NCI-H146 treated with DMSO at 0.1 percent for 48 hours (cell line): ENCODE measurements at regions not wholly inside any gene's neighbourhood (a gene's known extent, or its start where the extent isn't known, plus 50 kb on each side); places are given as distances from the start of the nearest gene placed in this dataset.
"Not testable (repeated sequence)": the region's sequence is repeated elsewhere in the genome, so short reads cannot be mapped to it uniquely, and the experiment has no call there.

Experiments
- DNase-seq: peaks from one replicate; lab custom pipeline; 2025; ENCODE audit not compliant: unreplicated experiment; lab: John Stamatoyannopoulos, UW

- DNase-seq: no peak
Measured at GRCh38 chr3:147333098-147333497, 73.2 kb downstream of the ZIC4 start.

- DNase-seq: no peak
Measured at GRCh38 chr3:147328711-147329110, 77.6 kb downstream of the ZIC4 start.

- no peak for DNase-seq
Measured at GRCh38 chr3:147324356-147324755, 82.0 kb downstream of the ZIC4 start.

- DNase-seq: no peak
Measured at GRCh38 chr3:147318900-147319299, 87.4 kb downstream of the ZIC4 start.

GRCh38 chr3:147317080-147317479 lies 89.3 kb downstream of the ZIC4 start:
- not testable (repeated sequence) for DNase-seq

GRCh38 chr3:147313513-147313912 lies 92.8 kb downstream of the ZIC4 start:
- DNase-seq: no peak

- no peak for DNase-seq
Measured at GRCh38 chr3:147312786-147313280, 93.5 kb downstream of the ZIC4 start.

GRCh38 chr3:147311716-147312115 lies 94.6 kb downstream of the ZIC4 start:
- DNase-seq: no peak

GRCh38 chr3:147305533-147306250 lies 100.7 kb downstream of the ZIC4 start:
- no peak for DNase-seq

GRCh38 chr3:147304756-147305155 lies 101.6 kb downstream of the ZIC4 start:
- no peak for DNase-seq

- no peak for DNase-seq
Measured at GRCh38 chr3:147301781-147302180, 104.6 kb downstream of the ZIC4 start.

GRCh38 chr3:147299656-147300055 lies 106.7 kb downstream of the ZIC4 start:
- no peak for DNase-seq

GRCh38 chr3:147298511-147298982 lies 107.8 kb downstream of the ZIC4 start:
- no peak for DNase-seq

- no peak for DNase-seq
Measured at GRCh38 chr3:147297761-147298350, 108.5 kb downstream of the ZIC4 start.

GRCh38 chr3:147287370-147287769 lies 119.0 kb downstream of the ZIC4 start:
- DNase-seq: not testable (repeated sequence)

GRCh38 chr3:147269907-147270306 lies 136.4 kb downstream of the ZIC4 start:
- DNase-seq: no peak

- no peak for DNase-seq
Measured at GRCh38 chr3:147267434-147267833, 138.9 kb downstream of the ZIC4 start.

GRCh38 chr3:147257944-147258343 lies 148.4 kb downstream of the ZIC4 start:
- DNase-seq: no peak

GRCh38 chr3:147256739-147257138 lies 149.6 kb downstream of the ZIC4 start:
- DNase-seq: no peak

GRCh38 chr3:147246906-147247305 lies 159.4 kb downstream of the ZIC4 start:
- no peak for DNase-seq

GRCh38 chr3:147245638-147246037 lies 160.7 kb downstream of the ZIC4 start:
- not testable (repeated sequence) for DNase-seq

GRCh38 chr3:147245022-147245421 lies 161.3 kb downstream of the ZIC4 start:
- not testable (repeated sequence) for DNase-seq
